GM23338 (cell line): ENCODE measurements at regions not wholly inside any gene's neighbourhood (a gene's known extent, or its start where the extent isn't known, plus 50 kb on each side); places are given as distances from the start of the nearest gene placed in this dataset.

Source experiments
- CREB1 ChIP-seq: fragments of 250-450 bp; sonication (Bioruptor Pico); IDR thresholded peaks from 2 replicates; pipeline ENCODE4 v1.5.0; 2020; ENCODE audit warnings: low read depth, mild to moderate bottlenecking, moderate library complexity
- EZH2 ChIP-seq: fragments of 200-600 bp; sonication (generic); IDR thresholded peaks from one replicate; pipeline ENCODE4 v1.8.0; 2017; ENCODE audit warnings: antibody characterized with exemption, mild to moderate bottlenecking, low read depth; ENCODE audit not compliant: unreplicated experiment
- EZH2phosphoT487 ChIP-seq: fragments of 200-600 bp; sonication (generic); IDR thresholded peaks from one replicate; pipeline ENCODE4 v1.8.1; 2018; ENCODE audit warnings: antibody characterized with exemption; ENCODE audit not compliant: unreplicated experiment
- POLR2AphosphoS5 ChIP-seq: IDR thresholded peaks from 2 replicates; pipeline ENCODE4 v1.6.1; 2016; ENCODE audit warnings: antibody characterized with exemption, low read depth
- REST ChIP-seq: IDR thresholded peaks from one replicate; pipeline ENCODE4 v1.6.1; 2018; ENCODE audit warnings: antibody characterized with exemption; ENCODE audit not compliant: unreplicated experiment
- STAT1 ChIP-seq: IDR thresholded peaks from one replicate; pipeline ENCODE4 v1.6.1; 2016; ENCODE audit warnings: antibody characterized with exemption; ENCODE audit not compliant: unreplicated experiment
- ZNF114 ChIP-seq: fragments of 250-450 bp; sonication (Bioruptor Pico); IDR thresholded peaks from 2 replicates; pipeline ENCODE4 v1.5.0; 2020; ENCODE audit warnings: mild to moderate bottlenecking, moderate library complexity
- TF ChIP-seq, protein P1 (sequence below), 2 experiments: fragments of 200-600 bp in 1 of 2; sonication (generic) in 1 of 2; conservative IDR thresholded peaks; 2 replicates each; pipeline versions ENCODE4 v1.5.1 to v1.6.1; 2016 to 2017; ENCODE audit warnings: antibody characterized with exemption in 2 of 2, low read depth in 2 of 2, mild to moderate bottlenecking in 2 of 2, moderate library complexity in 1 of 2
- TF ChIP-seq, protein P2 (sequence below): IDR thresholded peaks from 2 replicates; pipeline ENCODE4 v1.6.1; 2016; ENCODE audit warnings: antibody characterized with exemption

GRCh38 chr2:97355176-97355575 is 234.5 kb downstream of the ANKRD36B start:
- TF ChIP-seq POLR2AphosphoS5, result no peak
- TF ChIP-seq, protein P1, sequence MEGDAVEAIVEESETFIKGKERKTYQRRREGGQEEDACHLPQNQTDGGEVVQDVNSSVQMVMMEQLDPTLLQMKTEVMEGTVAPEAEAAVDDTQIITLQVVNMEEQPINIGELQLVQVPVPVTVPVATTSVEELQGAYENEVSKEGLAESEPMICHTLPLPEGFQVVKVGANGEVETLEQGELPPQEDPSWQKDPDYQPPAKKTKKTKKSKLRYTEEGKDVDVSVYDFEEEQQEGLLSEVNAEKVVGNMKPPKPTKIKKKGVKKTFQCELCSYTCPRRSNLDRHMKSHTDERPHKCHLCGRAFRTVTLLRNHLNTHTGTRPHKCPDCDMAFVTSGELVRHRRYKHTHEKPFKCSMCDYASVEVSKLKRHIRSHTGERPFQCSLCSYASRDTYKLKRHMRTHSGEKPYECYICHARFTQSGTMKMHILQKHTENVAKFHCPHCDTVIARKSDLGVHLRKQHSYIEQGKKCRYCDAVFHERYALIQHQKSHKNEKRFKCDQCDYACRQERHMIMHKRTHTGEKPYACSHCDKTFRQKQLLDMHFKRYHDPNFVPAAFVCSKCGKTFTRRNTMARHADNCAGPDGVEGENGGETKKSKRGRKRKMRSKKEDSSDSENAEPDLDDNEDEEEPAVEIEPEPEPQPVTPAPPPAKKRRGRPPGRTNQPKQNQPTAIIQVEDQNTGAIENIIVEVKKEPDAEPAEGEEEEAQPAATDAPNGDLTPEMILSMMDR (conservative IDR thresholded peaks at IDR 0.05; ENCODE audit: low read depth in 2 of 2), result no peak
- TF ChIP-seq ZNF114 (CRISPR knock-in tag), result no peak
- no peak for TF ChIP-seq CREB1 (CRISPR knock-in tag)
- no peak for TF ChIP-seq EZH2
- TF ChIP-seq, protein P2, sequence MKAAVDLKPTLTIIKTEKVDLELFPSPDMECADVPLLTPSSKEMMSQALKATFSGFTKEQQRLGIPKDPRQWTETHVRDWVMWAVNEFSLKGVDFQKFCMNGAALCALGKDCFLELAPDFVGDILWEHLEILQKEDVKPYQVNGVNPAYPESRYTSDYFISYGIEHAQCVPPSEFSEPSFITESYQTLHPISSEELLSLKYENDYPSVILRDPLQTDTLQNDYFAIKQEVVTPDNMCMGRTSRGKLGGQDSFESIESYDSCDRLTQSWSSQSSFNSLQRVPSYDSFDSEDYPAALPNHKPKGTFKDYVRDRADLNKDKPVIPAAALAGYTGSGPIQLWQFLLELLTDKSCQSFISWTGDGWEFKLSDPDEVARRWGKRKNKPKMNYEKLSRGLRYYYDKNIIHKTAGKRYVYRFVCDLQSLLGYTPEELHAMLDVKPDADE, result no peak
- TF ChIP-seq REST, result no peak
- TF ChIP-seq EZH2phosphoT487, result no peak
- TF ChIP-seq STAT1, result no peak
